A673 (cell line): ENCODE measurements at regions not wholly inside any gene's neighbourhood (a gene's known extent, or its start where the extent isn't known, plus 50 kb on each side); places are given as distances from the start of the nearest gene placed in this dataset.

Source experiments
- BruUV-seq: library from RNA; stranded (reverse); fragments of 400-500 nt; replicated peaks from 2 replicates; lab custom pipeline; 2021; lab: Mats Ljungman, UMichigan
- CTCF ChIA-PET: fragments of 300-600 bp; sonication (Branson Sonifier 250); formaldehyde crosslinking; loops from one replicate; lab custom pipeline; 2022; ENCODE audit warnings: antibody characterized with exemption; lab: Charles Lee
- POLR2A ChIA-PET: fragments of 300-600 bp; sonication (Branson Sonifier 250); formaldehyde crosslinking; loops from one replicate; lab custom pipeline; 2022; ENCODE audit warnings: antibody characterized with exemption; ENCODE audit not compliant: low non-redundant PET; lab: Charles Lee
- DNase-seq: peaks from one replicate; pipeline ENCODE4 v3.0.0-alpha.2; 2015; ENCODE audit warnings: low spot score
- H3K27ac ChIP-seq: fragments of 200-600 bp; sonication (generic); 2 replicates; pipeline ENCODE4 v1.5.1; 2016; ENCODE audit warnings: mixed run types, low read depth, mild to moderate bottlenecking, mixed read lengths, antibody characterized with exemption, low read length; ENCODE audit not compliant: poor library complexity, severe bottlenecking
- H3K27me3 ChIP-seq: fragments of 200-600 bp; sonication (generic); replicated peaks from 2 replicates; pipeline ENCODE4 v1.6.1; 2017; ENCODE audit warnings: mixed run types, low read depth, mild to moderate bottlenecking, mixed read lengths, antibody characterized with exemption, low read length; ENCODE audit not compliant: insufficient read depth, poor library complexity
- H3K36me3 ChIP-seq: fragments of 200-600 bp; sonication (generic); 2 replicates; pipeline ENCODE4 v1.6.1; 2016; ENCODE audit warnings: mixed run types, mild to moderate bottlenecking, mixed read lengths, antibody characterized with exemption, low read length; ENCODE audit not compliant: insufficient read depth, poor library complexity, severe bottlenecking
- H3K4me1 ChIP-seq: fragments of 200-600 bp; sonication (generic); 2 replicates; pipeline ENCODE4 v1.6.1; 2017; ENCODE audit warnings: mixed run types, mild to moderate bottlenecking, mixed read lengths, antibody characterized with exemption, low read length; ENCODE audit not compliant: insufficient read depth, poor library complexity, severe bottlenecking
- H3K4me3 ChIP-seq: fragments of 200-600 bp; sonication (generic); 2 replicates; pipeline ENCODE4 v1.5.1; 2016; ENCODE audit warnings: low read depth, mixed run types, mild to moderate bottlenecking, mixed read lengths, low read length; ENCODE audit not compliant: poor library complexity, severe bottlenecking
- H3K9me3 ChIP-seq: fragments of 200-600 bp; sonication (generic); 2 replicates; pipeline ENCODE4 v1.6.1; 2016; ENCODE audit warnings: mixed run types, low read depth, mild to moderate bottlenecking, mixed read lengths, antibody characterized with exemption, low read length; ENCODE audit not compliant: poor library complexity, severe bottlenecking
- CTCF ChIP-seq: fragments of 300-800, 200-600 bp; sonication (generic); conservative IDR thresholded peaks from 2 replicates; pipeline ENCODE4 v1.5.1; 2017; ENCODE audit warnings: low read depth, mild to moderate bottlenecking, antibody characterized with exemption, low read length, moderate library complexity, mixed read lengths
- EZH2 ChIP-seq: fragments of 200-600 bp; sonication (generic); IDR thresholded peaks from 2 replicates; pipeline ENCODE4 v1.6.1; 2017; ENCODE audit warnings: borderline replicate concordance, low read depth, mild to moderate bottlenecking, mixed read lengths, antibody characterized with exemption, low read length; ENCODE audit not compliant: poor library complexity, severe bottlenecking
- intact Hi-C: fragments of 100-400 bp; cut with micrococcal nuclease; formaldehyde crosslinking; loops from one replicate; pipeline ENCODE4 v1.10.0; 2022; ENCODE audit not compliant: unreplicated experiment

- no peak for DNase-seq
- Histone ChIP-seq H3K27me3 (no peaks in the 10 kb centered on the region), H3K4me3 (no peak overlapping the region), H3K4me1 (no peaks in the 10 kb centered on the region), H3K36me3 (no peaks in the 10 kb centered on the region), H3K27ac (no peak overlapping the region), H3K9me3 (peaks cover 6% of the 10 kb centered on the region)
- intact Hi-C loops: no loop called here
- no TSS peak for BruUV-seq
- TF ChIP-seq CTCF (no peak), EZH2 (no peak)
- POLR2A ChIA-PET: no interaction called here
- CTCF ChIA-PET: no interaction called here
Measured at GRCh38 chr12:115213538-115214016, 529.6 kb upstream of the TBX3 start.

GRCh38 chr12:115213118-115213517 lies 529.1 kb upstream of the TBX3 start:
- Histone ChIP-seq H3K9me3 (peaks cover 6% of the 10 kb centered on the region), H3K36me3 (no peaks in the 10 kb centered on the region), H3K27ac (no peak overlapping the region), H3K4me1 (no peaks in the 10 kb centered on the region), H3K4me3 (no peak overlapping the region), H3K27me3 (no peaks in the 10 kb centered on the region)
- POLR2A ChIA-PET: no interaction called here
- intact Hi-C loops: no loop called here
- no TSS peak for BruUV-seq
- CTCF ChIA-PET: no interaction called here
- TF ChIP-seq EZH2 (no peak), CTCF (no peak)
- DNase-seq: no peak

GRCh38 chr12:115212356-115212755 lies 528.4 kb upstream of the TBX3 start:
- DNase-seq: no peak
- Histone ChIP-seq H3K27me3 (no peaks in the 10 kb centered on the region), H3K9me3 (peaks cover 6% of the 10 kb centered on the region), H3K4me3 (no peak overlapping the region), H3K27ac (no peak overlapping the region), H3K4me1 (no peaks in the 10 kb centered on the region), H3K36me3 (no peaks in the 10 kb centered on the region)
- intact Hi-C loops: no loop called here
- no TSS peak for BruUV-seq
- TF ChIP-seq EZH2 (no peak), CTCF (no peak)
- ChIA-PET POLR2A (no interaction called here), CTCF (no interaction called here)
